Neural cell (in vitro differentiated cells): ENCODE measurements at regions not wholly inside any gene's neighbourhood (a gene's known extent, or its start where the extent isn't known, plus 50 kb on each side); places are given as distances from the start of the nearest gene placed in this dataset.

Experiments used
- EP300 ChIP-seq: fragments of 450-650 bp; conservative IDR thresholded peaks from 2 replicates; pipeline ENCODE4 v1.6.1; 2014; ENCODE audit warnings: antibody characterized with exemption, mild to moderate bottlenecking, moderate library complexity; ENCODE audit not compliant: poor library complexity, severe bottlenecking
- EZH2 ChIP-seq: fragments of 200-600, 300-800 bp; shearing (Covaris generic), sonication (generic); IDR thresholded peaks from 2 replicates; pipeline ENCODE4 v1.6.1; 2014; ENCODE audit warnings: antibody characterized with exemption, low read length, borderline replicate concordance, mild to moderate bottlenecking; ENCODE audit not compliant: insufficient read depth, poor library complexity, severe bottlenecking
- MXI1 ChIP-seq: fragments of 450-650 bp; conservative IDR thresholded peaks from 2 replicates; pipeline ENCODE4 v1.6.1; 2014; ENCODE audit warnings: antibody characterized with exemption, mild to moderate bottlenecking; ENCODE audit not compliant: poor library complexity, severe bottlenecking
- RAD21 ChIP-seq: fragments of 450-650 bp; conservative IDR thresholded peaks from 2 replicates; pipeline ENCODE4 v1.6.1; 2014; ENCODE audit warnings: antibody characterized with exemption, mild to moderate bottlenecking, moderate library complexity
- REST ChIP-seq: IDR thresholded peaks from 2 replicates; pipeline ENCODE4 v1.6.1; 2012; ENCODE audit warnings: borderline replicate concordance
- TF ChIP-seq, protein P1 (sequence below): fragments of 450-650 bp; IDR thresholded peaks from 2 replicates; pipeline ENCODE4 v1.5.1; 2014; ENCODE audit warnings: antibody characterized with exemption, mild to moderate bottlenecking, moderate library complexity; ENCODE audit not compliant: poor library complexity, severe bottlenecking

- TF ChIP-seq, protein P1, sequence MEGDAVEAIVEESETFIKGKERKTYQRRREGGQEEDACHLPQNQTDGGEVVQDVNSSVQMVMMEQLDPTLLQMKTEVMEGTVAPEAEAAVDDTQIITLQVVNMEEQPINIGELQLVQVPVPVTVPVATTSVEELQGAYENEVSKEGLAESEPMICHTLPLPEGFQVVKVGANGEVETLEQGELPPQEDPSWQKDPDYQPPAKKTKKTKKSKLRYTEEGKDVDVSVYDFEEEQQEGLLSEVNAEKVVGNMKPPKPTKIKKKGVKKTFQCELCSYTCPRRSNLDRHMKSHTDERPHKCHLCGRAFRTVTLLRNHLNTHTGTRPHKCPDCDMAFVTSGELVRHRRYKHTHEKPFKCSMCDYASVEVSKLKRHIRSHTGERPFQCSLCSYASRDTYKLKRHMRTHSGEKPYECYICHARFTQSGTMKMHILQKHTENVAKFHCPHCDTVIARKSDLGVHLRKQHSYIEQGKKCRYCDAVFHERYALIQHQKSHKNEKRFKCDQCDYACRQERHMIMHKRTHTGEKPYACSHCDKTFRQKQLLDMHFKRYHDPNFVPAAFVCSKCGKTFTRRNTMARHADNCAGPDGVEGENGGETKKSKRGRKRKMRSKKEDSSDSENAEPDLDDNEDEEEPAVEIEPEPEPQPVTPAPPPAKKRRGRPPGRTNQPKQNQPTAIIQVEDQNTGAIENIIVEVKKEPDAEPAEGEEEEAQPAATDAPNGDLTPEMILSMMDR: no peak
- TF ChIP-seq REST (no peak), EP300 (no peak), EZH2 (no peak), RAD21 (no peak), MXI1 (no peak)
Observed at GRCh38 chr10:111452153-111452552, 375.3 kb downstream of the ADRA2A start.
